ENCODE measurements at regions not wholly inside any gene's neighbourhood (a gene's known extent, or its start where the extent isn't known, plus 50 kb on each side); places are given as distances from the start of the nearest gene placed in this dataset.

DNA sequence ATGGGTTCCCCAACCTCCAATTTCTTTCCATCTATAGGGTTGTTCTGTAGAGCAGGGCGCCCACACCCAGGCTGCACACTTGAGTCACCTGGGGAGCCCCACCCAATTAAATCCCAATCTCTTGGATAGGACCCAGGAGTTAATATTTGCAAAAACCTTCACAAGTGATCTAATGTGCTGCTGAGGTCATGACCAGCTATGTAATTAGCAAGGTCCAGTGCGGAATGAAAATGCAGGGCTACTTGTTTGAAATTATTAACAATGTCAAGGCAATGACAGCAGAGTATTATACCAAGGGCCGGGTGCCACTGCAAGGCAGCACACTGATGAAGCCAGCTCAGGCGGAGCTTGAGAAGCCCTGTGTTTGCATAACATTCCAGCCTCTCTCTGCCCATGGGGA lies 302.7 kb downstream of the MAF start (continued):
- TF ChIP-seq ZNF773 (CRISPR knock-in tag; IDR thresholded peaks at IDR 0.05; ENCODE audit: borderline replicate concordance), result no peak
- TF ChIP-seq HES4 (CRISPR knock-in tag; IDR thresholded peaks at IDR 0.05; ENCODE audit: borderline replicate concordance), result no peak
- no peak for TF ChIP-seq GATAD1 (CRISPR knock-in tag; IDR thresholded peaks at IDR 0.05)
- TF ChIP-seq, protein P1, sequence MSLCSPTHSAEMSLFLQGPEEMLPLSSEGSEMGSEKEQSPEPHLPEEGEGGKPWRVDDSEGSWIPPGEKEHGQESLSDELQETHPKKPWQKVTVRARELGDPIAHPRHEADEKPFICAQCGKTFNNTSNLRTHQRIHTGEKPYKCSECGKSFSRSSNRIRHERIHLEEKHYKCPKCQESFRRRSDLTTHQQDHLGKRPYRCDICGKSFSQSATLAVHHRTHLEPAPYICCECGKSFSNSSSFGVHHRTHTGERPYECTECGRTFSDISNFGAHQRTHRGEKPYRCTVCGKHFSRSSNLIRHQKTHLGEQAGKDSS (CRISPR knock-in tag; IDR thresholded peaks at IDR 0.05; ENCODE audit: borderline replicate concordance, low read depth), result no peak

DNA sequence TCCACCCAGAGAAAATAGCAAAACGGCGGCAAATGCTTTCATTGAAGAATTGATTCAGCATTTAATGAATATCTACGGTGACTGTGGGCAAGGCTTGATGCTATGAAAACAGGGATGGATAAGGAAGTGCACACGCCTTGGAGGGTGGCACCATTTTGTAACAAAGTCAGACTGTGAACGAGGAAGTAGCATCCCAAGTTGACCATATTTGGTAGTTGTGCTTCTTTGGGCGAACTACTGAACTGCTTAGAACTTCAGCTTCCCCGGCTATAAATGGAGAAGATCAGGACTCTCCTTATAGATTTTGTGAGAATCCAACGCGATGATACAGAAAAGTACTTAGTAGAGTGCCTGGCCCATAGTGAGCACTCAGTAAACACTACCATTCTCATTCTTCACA lies 303.2 kb downstream of the MAF start:
- Histone ChIP-seq H3K27ac (ENCODE audit: extremely low read length, insufficient read depth, low read length) (no peak overlapping the region), H3K9me3 (ENCODE audit: low read length) (no peaks in the 10 kb centered on the region), H3K4me1 (ENCODE audit: insufficient read depth, low read length) (peaks cover 25% of the 10 kb centered on the region; the same call in 1 of the 2 replicates), H3K4me2 (ENCODE audit: low read depth, low read length) (no peak overlapping the region), H3K4me3 (replicated peaks in 1 of 3; ENCODE audit: insufficient read depth in 1 of 3, low read depth in 2 of 3, low read length in 3 of 3) (no peak overlapping the region), H2AFZ (ENCODE audit: low read length) (no peak overlapping the region), H3K27me3 (ENCODE audit: control insufficient read depth in 1 of 2, insufficient read depth in 2 of 2, low read length in 2 of 2) (peaks cover 0 to 1% of the 10 kb centered on the region in 2 experiments; a peak in 1 of 5 replicates), H4K20me1 (ENCODE audit: insufficient read depth, low read length) (no peaks in the 10 kb centered on the region), H3K36me3 (replicated peaks in 1 of 2; ENCODE audit: control insufficient read depth in 1 of 2, insufficient read depth in 2 of 2, low read length in 2 of 2) (no peaks in the 10 kb centered on the region), H3K9ac (ENCODE audit: insufficient read depth, low read depth, low read length) (no peak overlapping the region), H3K79me2 (ENCODE audit: insufficient read depth, low read length) (no peaks in the 10 kb centered on the region)
- no TSS peak for BruUV-seq (replicated peaks)
- in situ Hi-C loops (cut with HindIII; ENCODE audit: extremely low pct_ligation_motif_present, low pct_unique_long_range_greater_than_20kb) (no loop called here), intact Hi-C loops (cut with micrococcal nuclease; ENCODE audit: unreplicated experiment) (no loop called here)
- TF ChIP-seq ZNF607 (CRISPR knock-in tag; IDR thresholded peaks at IDR 0.05; ENCODE audit: borderline replicate concordance) (no peak), SSRP1 (CRISPR knock-in tag; IDR thresholded peaks at IDR 0.05) (no peak), SRF (IDR thresholded peaks at IDR 0.05; ENCODE audit: low read depth, low read length) (0 out of 2 replicates have a peak, but pooled peaks have one; percentile 12), ZSCAN30 (CRISPR knock-in tag; IDR thresholded peaks at IDR 0.05) (no peak), SNAI1 (CRISPR knock-in tag; IDR thresholded peaks at IDR 0.05; ENCODE audit: borderline replicate concordance) (no peak)
- DNase-seq (ENCODE audit: low spot score) (no peak), ATAC-seq (no peak), FAIRE-seq (no peak)
- ChIA-PET POLR2A (no interaction called here), CTCF (ENCODE audit: low intra/inter-chr PET ratio, low total read pairs) (no interaction called here)
- WGBS (ENCODE audit: low lambda C conversion rate), result 60% methylated on average over 9 of the region's 9 CpGs
